ENCODE measurements at regions not wholly inside any gene's neighbourhood (a gene's known extent, or its start where the extent isn't known, plus 50 kb on each side); places are given as distances from the start of the nearest gene placed in this dataset.

DNA sequence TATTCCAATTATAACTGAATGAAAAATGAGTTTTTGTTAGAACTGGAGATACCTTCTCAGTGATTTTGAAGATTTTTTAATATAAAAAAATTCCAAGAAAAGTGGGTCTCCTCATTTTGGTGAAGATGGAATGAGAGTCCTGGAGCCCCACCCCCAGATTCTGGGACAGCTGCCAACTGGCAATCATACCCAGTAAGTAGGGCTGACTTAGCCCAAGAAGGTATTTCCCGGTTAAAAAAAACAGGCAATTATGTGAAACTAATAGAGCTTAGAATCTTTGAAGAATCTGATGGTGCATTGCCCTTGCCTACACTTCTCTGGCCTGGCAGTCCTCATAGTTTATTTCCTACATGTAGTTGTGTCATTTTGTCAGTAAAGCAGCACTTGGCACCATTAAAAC, 52.8 kb upstream of the VWDE start:
- no peaks in the 10 kb centered on the region for H3K4me1 Mint-ChIP-seq

DNA sequence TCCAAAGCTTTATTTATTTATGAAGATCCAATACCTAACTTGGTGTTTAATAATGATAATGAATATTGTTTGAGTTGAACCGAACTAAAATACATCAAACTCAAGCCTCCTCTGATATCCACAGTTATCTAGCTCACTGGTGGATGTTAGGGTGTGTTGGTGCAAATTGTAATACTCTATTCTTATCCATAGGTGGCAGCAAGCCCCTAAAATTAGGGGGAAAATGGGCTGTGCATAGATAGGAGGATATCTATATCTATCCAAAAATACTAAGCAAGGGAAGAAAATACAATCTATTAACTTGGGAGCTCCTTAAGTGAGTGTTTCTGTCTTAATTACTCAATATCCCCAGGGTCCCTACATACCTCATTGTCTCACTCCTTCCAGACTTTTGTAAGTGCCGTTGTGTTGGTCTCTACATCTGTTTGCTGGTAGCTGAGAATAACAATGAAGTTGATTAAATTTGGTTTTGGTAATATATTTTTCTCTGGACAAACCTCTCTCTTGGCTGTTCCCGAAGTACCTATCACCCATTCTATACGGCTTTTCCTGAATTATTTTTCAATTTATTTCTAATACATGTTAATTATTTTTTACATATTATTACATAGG, 55.0 kb upstream of the VWDE start:
- Mint-ChIP-seq H3K9me3 (peaks cover 0 to 6% (median 2%) of the 10 kb centered on the region in 7 donors), H3K36me3 (no peaks in the 10 kb centered on the region), H3K4me1 (no peaks in the 10 kb centered on the region), H3K4me3 (no peak overlapping the region), H3K27ac (no peak overlapping the region), H3K27me3 (peaks cover 0 to 10% (median 0%) of the 10 kb centered on the region in 3 donors)
- ATAC-seq (ENCODE audit: low read depth in 2 of 2) (peak; percentile 30 to 34), DNase-seq (peak; percentile 1)

More for the DNA sequence above, 52.8 kb upstream of the VWDE start:
- Mint-ChIP-seq H3K27me3 (peaks cover 0 to 10% (median 0%) of the 10 kb centered on the region in 3 donors), H3K27ac (no peak overlapping the region), H3K9me3 (peaks cover 0 to 3% (median under 1%) of the 10 kb centered on the region in 7 donors), H3K4me3 (no peak overlapping the region), H3K36me3 (no peaks in the 10 kb centered on the region)
- no peak for DNase-seq
- no peak for ATAC-seq (ENCODE audit: low read depth in 2 of 2)

DNA sequence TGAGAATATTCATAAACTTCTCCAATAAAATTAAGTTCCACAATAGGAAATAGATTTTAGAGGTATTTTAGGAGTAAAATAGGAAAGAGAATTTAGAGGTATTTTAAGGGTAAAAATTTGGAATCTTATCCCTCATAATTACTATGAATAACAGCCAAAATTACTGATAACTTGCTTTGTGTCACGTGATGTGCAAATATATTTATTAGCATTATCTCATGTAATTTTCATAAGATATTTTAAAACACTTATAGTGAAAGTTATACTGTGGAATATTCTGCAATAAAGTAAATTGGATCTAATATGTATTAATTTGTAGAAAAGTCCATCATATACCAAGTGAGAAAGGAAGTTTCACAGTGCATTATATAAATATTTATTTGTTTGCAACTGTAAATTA, 64.2 kb upstream of the VWDE start:
- peaks cover 0 to 6% (median 2%) of the 10 kb centered on the region in 7 donors for H3K9me3 Mint-ChIP-seq
- H3K36me3 Mint-ChIP-seq, result no peaks in the 10 kb centered on the region
- DNase-seq (no peak), ATAC-seq (ENCODE audit: low read depth in 2 of 2) (no peak)
- no peaks in the 10 kb centered on the region for H3K4me1 Mint-ChIP-seq
- H3K27me3 Mint-ChIP-seq, result peaks cover 0 to 5% (median 0%) of the 10 kb centered on the region in 3 donors
- no peak overlapping the region for H3K4me3 Mint-ChIP-seq
- no peak overlapping the region for H3K27ac Mint-ChIP-seq

DNA sequence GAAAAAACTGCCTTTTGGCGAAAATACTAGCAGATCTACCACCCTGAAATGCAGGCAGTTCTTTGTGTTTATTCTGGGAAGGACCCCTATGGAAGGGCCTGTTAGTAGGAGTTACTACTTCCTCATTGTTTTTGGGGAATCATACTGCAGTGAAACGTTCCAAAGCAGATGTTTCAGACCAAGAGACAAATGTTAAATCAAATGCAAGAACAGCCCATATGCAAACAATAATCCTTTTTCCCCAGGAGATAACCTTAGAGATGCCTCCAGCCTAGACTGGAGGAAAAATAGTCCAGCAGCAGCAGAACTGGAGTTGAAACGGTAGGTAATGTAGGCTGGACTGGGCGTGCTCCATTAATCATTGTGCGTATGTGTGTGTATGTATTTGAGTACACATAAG, 65.9 kb upstream of the VWDE start:
- Mint-ChIP-seq H3K4me3 (no peak overlapping the region), H3K36me3 (no peaks in the 10 kb centered on the region), H3K4me1 (no peaks in the 10 kb centered on the region), H3K27ac (no peak overlapping the region), H3K9me3 (peaks cover 0 to 2% (median 0%) of the 10 kb centered on the region in 7 donors), H3K27me3 (peaks cover 0 to 5% (median 4%) of the 10 kb centered on the region in 3 donors)
- no peak for ATAC-seq (ENCODE audit: low read depth in 2 of 2)
- no peak for DNase-seq

DNA sequence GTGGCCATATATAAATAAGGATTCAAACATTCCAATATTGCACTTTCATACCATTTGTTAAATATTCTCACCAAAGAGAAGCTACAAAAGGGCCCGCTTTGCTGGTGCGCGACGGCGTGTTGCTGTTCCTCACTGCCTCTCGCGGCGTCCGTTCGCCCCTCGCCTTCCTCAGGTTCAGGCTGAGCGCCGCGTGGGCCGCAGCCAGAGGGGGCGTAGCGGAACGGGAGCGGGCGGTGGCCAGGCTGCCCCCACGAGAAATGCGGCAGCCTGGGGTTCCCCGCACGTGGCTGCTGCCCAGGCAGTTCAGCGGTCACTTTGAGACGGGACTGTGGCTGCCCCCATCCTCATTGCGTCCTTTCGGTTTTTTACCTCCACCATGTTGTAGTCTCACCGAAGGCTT, 67.3 kb upstream of the VWDE start:
- Mint-ChIP-seq H3K4me1 (no peaks in the 10 kb centered on the region), H3K36me3 (no peaks in the 10 kb centered on the region), H3K27me3 (peaks cover 0 to 5% (median 4%) of the 10 kb centered on the region in 3 donors), H3K4me3 (no peak overlapping the region), H3K9me3 (no peaks in the 10 kb centered on the region), H3K27ac (no peak overlapping the region)
- DNase-seq (no peak), ATAC-seq (ENCODE audit: low read depth in 2 of 2) (no peak)

DNA sequence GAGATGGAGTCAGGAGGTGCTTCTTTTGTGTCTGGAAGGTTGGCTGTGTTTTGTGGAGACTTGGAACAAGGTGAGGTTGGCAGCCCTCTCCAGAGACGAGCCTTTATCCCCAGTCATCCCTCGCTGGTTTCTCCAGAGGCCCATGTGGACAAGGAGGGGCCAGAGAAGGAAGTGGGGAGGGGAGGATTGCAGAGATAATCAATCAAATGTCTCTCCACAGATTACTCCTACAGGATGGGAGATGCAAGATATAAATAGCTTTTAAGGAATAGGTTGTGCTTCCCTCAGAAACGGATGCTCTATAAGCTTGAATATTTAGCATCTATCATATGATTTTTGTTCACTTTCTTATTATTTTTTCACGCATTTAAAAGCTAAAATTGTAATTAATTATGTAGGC, 70.4 kb upstream of the VWDE start:
- Mint-ChIP-seq H3K4me1 (no peaks in the 10 kb centered on the region), H3K27ac (no peak overlapping the region), H3K36me3 (no peaks in the 10 kb centered on the region), H3K27me3 (peaks cover 0 to 4% (median 0%) of the 10 kb centered on the region in 3 donors), H3K4me3 (no peak overlapping the region), H3K9me3 (no peaks in the 10 kb centered on the region)
- ATAC-seq (ENCODE audit: low read depth in 2 of 2) (no peak), DNase-seq (no peak)

DNA sequence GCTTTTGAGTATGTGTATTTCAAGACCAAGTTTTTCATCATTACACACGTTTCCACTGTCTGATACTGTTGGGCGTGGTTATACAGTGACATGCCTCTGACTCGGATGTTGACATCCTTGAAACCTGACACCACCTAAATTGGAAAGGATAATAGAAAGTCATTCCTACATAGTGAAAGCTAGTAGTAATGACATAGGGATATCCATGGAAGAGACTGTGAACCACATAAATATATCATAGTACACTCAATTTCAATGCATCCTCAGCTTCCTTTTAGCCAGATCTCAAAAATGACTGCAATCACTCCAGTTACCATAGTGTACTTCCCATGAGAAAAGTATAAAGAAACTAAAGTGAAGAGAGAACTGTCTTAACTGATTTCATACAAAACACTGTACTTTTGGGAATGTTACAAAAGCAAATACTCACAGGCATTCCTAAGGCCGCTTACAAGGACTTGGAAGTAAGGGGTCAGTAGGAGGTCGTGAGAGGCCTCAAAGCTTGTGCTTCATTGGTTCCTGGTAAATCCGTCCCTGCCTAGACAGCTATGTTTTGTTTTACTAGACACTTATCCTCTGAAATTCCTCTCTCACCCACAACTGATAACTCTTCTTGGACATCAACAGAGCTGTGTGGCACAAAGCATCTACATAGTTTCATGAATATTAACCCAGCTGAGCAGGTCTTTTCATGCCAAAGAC, 71.8 kb upstream of the VWDE start:
- Mint-ChIP-seq H3K4me1 (no peaks in the 10 kb centered on the region), H3K27ac (no peak overlapping the region), H3K27me3 (peaks cover 0 to 4% (median 0%) of the 10 kb centered on the region in 3 donors), H3K36me3 (no peaks in the 10 kb centered on the region), H3K4me3 (no peak overlapping the region), H3K9me3 (no peaks in the 10 kb centered on the region)
- no peak for DNase-seq
- ATAC-seq (ENCODE audit: low read depth in 2 of 2), result no peak

DNA sequence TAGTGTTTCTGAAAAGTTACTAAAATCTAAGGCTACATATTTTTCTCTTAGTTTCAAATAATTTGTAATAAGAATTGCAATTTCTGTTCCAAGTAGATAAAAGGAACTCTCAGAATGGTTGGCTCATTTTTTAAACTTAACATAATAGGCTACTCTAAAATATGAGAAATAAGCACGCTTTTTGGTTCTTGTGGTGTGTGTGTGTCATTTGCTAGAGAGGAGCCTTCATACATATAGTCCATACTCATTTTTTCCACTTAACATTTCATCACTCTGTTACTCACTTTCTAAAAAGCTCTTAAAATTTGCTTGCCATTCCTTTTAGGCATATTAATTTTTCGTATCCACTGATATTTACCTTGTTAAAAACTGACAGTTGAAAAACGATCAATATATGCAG, 74.0 kb upstream of the VWDE start:
- Mint-ChIP-seq H3K4me1 (no peaks in the 10 kb centered on the region), H3K36me3 (no peaks in the 10 kb centered on the region), H3K4me3 (no peak overlapping the region), H3K9me3 (no peaks in the 10 kb centered on the region), H3K27me3 (peaks cover 0 to 4% (median 0%) of the 10 kb centered on the region in 3 donors), H3K27ac (no peak overlapping the region)
- ATAC-seq (ENCODE audit: low read depth in 2 of 2) (no peak), DNase-seq (no peak)

DNA sequence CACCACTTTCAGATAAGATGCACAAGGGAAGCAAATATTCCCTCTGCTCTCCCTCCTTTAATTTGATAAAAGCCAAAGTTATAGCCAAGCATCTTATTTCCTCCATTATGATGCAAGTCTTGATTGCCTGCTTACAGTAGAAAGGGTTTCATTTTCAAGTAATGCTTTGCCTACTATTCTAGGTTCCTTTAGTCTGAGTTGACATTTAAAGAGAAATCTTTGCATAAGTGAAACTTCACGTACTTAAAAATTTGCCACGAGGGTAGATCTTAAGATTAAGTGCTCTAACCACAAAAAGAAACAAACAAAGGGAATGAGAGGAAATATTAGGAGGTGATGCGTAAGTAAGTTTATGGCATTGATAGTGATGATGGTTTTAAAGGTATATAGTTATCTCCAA, 78.1 kb upstream of the VWDE start:
- Mint-ChIP-seq H3K36me3 (no peaks in the 10 kb centered on the region), H3K4me3 (no peak overlapping the region), H3K9me3 (no peaks in the 10 kb centered on the region), H3K27me3 (no peaks in the 10 kb centered on the region), H3K27ac (no peak overlapping the region), H3K4me1 (no peaks in the 10 kb centered on the region)
- ATAC-seq (ENCODE audit: low read depth in 2 of 2), result no peak
- DNase-seq, result no peak

DNA sequence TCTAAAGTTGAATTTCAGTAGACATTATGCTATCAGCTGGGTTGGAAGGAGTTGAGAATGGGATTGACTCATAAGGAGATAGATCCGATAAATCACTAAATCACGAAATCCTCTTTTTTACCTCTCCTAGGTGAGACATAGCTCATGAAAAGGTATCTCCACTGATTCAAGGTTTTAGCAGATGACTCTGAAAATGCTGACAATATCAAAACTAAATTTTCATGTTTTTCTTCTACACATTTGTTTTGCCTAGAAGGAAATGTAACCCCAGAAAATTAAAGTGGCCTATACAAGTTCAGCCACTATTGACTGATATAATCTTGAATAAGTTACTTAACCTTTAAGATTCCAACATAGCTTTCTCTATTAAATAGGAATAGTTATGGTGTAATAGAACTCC, 82.2 kb upstream of the VWDE start:
- Mint-ChIP-seq H3K36me3 (no peaks in the 10 kb centered on the region), H3K27ac (no peak overlapping the region), H3K4me1 (no peaks in the 10 kb centered on the region), H3K9me3 (no peaks in the 10 kb centered on the region), H3K27me3 (peaks cover 0 to 4% (median 3%) of the 10 kb centered on the region in 3 donors), H3K4me3 (no peak overlapping the region)
- ATAC-seq (ENCODE audit: low read depth in 2 of 2), result no peak
- no peak for DNase-seq

DNA sequence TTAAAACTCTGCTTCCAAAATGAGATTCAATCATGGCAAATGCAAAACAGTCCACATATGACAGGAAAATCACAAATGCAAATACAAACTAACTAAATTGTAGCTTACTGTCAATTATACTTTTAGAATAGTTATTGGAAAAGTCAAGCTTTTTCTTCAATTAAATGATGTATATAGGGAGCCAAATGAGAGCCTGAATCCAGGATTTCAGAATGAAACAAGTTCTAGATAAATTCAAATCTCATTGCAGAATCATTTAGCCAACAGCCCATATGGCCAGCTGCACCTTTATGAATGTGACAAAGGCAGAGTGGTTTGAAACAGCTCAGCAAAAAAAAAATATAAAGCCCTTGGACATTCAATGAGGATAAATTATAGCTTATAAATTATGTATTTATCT, 82.2 kb upstream of the SCIN start:
- H3K4me3 Mint-ChIP-seq, result no peak overlapping the region
- DNase-seq, result no peak
- no peaks in the 10 kb centered on the region for H3K36me3 Mint-ChIP-seq
- no peak for ATAC-seq (ENCODE audit: low read depth in 2 of 2)
- H3K4me1 Mint-ChIP-seq, result no peaks in the 10 kb centered on the region
- H3K9me3 Mint-ChIP-seq, result no peaks in the 10 kb centered on the region
- H3K27me3 Mint-ChIP-seq, result peaks cover 0 to 7% (median 4%) of the 10 kb centered on the region in 3 donors
- no peak overlapping the region for H3K27ac Mint-ChIP-seq

DNA sequence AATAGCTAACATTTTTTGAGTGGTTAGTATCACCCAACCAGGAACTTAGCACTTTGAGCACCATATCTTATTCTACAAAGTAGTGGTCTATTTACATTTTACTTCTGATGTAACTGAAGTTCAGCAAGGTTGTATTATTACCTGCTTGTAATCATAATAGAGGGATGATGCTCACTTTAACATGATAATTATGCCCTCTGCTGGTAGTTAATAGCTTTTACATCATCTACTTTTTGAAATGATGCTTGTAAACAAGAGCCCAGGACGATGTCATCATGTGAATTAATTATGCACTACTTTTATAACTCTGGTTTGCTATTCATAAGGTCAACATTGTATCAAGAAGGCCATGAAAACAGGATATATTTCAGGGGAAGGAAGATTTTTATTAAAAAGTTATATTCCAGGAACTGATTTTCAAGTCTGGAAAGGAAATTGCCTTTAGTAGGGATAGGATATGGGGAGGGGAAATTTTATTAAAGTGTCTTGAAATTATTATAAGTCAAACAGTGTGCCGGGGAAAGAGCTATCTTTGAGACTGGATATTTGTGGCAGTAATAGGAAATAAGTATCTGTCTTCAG, 80.3 kb upstream of the SCIN start:
- H3K27me3 Mint-ChIP-seq, result peaks cover 0 to 12% (median 8%) of the 10 kb centered on the region in 3 donors
- H3K9me3 Mint-ChIP-seq, result no peaks in the 10 kb centered on the region
- H3K36me3 Mint-ChIP-seq, result no peaks in the 10 kb centered on the region
- ATAC-seq (ENCODE audit: low read depth in 2 of 2) (no peak), DNase-seq (peak; percentile 6)
- H3K4me1 Mint-ChIP-seq, result peaks cover 0 to 3% (median 0%) of the 10 kb centered on the region in 3 donors
- no peak overlapping the region for H3K4me3 Mint-ChIP-seq
- H3K27ac Mint-ChIP-seq, result no peak overlapping the region

DNA sequence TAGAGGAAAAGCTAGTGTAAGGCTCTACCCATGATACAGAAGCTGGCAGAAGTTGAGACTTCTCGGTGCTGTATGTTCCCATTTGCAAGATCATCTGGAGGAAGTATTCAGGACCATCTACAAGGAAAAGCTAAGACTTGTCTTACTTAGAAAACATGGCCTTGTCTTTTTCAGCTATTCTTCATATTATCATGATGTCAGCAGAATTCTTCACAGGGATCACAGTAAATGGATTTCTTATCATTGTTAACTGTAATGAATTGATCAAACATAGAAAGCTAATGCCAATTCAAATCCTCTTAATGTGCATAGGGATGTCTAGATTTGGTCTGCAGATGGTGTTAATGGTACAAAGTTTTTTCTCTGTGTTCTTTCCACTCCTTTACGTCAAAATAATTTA, 79.6 kb upstream of the SCIN start:
- DNase-seq (no peak), ATAC-seq (ENCODE audit: low read depth in 2 of 2) (no peak)
- Mint-ChIP-seq H3K4me3 (no peak overlapping the region), H3K27ac (no peak overlapping the region), H3K9me3 (no peaks in the 10 kb centered on the region), H3K27me3 (peaks cover 0 to 12% (median 10%) of the 10 kb centered on the region in 3 donors), H3K36me3 (no peaks in the 10 kb centered on the region), H3K4me1 (peaks cover 0 to 3% (median 0%) of the 10 kb centered on the region in 3 donors)

DNA sequence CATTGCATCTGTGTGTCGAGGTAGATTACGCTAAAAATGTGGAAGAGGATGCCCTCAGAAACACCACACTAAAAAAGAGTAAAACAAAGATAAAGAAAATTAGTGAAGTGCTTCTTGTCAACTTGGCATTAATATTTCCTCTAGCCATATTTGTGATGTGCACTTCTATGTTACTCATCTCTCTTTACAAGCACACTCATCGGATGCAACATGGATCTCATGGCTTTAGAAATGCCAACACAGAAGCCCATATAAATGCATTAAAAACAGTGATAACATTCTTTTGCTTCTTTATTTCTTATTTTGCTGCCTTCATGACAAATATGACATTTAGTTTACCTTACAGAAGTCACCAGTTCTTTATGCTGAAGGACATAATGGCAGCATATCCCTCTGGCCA, 79.0 kb upstream of the SCIN start:
- Mint-ChIP-seq H3K9me3 (no peaks in the 10 kb centered on the region), H3K4me3 (no peak overlapping the region), H3K27ac (no peak overlapping the region), H3K27me3 (peaks cover 0 to 12% (median 10%) of the 10 kb centered on the region in 3 donors), H3K36me3 (no peaks in the 10 kb centered on the region), H3K4me1 (peaks cover 0 to 3% (median 0%) of the 10 kb centered on the region in 3 donors)
- DNase-seq (no peak), ATAC-seq (ENCODE audit: low read depth in 2 of 2) (no peak)

All from naive B cell (primary cell).